Stimulated activated CD8-positive, alpha-beta memory T cell treated with anti-CD3 and anti-CD28 coated beads, Interleukin-7, amount 100 ng/mL, for 48 hours (primary cell): ENCODE measurements at regions not wholly inside any gene's neighbourhood (a gene's known extent, or its start where the extent isn't known, plus 50 kb on each side); places are given as distances from the start of the nearest gene placed in this dataset.
A peak's percentile ranks its signal among the peaks of the same experiment; 100 is the strongest.

ENCODE experiments used
- DNase-seq, 2 donors: peaks; one replicate each; pipeline ENCODE4 v3.0.0-alpha.2; 2020; ENCODE audit warnings: low read depth in 1 of 2; ENCODE audit errors: extremely low read depth in 1 of 2

DNA sequence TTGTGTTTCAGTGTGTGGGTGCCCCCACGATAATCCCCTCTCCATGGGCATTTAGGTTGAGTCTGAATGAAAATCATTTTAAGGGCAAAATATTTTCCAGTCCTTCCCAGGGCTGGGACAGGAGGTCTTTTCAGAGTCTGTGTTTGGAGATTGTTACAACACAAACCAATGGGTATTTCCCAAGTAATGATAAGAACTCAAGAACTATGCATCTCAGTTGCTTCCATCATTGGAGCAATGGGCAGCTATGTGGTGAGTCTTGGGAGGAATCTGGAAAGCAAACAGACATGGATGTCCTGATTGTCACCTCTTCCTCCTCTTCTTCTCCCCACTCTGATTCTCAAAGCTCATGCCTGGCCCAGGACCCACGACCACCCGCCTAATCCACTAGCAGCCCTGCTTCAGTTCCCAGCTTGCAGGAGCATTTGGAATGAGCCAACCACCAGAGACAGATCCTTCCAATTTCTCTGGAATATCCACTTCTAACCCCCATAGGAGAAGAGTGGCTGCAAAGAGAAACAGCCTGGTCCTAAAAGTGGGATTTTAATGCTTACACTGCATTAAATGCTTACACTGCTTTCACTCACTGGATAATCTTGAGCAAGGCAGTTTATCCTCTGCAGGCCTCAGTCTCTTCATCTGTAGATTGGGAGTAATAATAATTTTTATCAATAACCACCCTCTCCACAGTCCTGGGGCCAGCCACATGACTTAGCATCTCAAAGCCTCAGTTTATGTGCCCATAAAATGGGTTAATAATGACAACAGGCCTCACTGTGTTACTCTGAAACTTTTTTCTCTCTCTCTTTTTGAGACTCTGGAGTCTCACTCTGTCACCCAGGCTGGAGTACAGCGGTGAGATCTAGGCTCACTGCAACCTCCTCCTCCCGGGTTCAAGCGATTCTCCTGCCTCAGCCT is 404.3 kb downstream of the MN1 start:
- DNase-seq: no peak

GRCh38 chr22:27397954-27398342 is 403.6 kb downstream of the MN1 start:
- no peak for DNase-seq

GRCh38 chr22:27399161-27399560 is 402.4 kb downstream of the MN1 start:
- DNase-seq: no peak

- no peak for DNase-seq
Observed at GRCh38 chr22:27400811-27401210, 400.7 kb downstream of the MN1 start.

DNA sequence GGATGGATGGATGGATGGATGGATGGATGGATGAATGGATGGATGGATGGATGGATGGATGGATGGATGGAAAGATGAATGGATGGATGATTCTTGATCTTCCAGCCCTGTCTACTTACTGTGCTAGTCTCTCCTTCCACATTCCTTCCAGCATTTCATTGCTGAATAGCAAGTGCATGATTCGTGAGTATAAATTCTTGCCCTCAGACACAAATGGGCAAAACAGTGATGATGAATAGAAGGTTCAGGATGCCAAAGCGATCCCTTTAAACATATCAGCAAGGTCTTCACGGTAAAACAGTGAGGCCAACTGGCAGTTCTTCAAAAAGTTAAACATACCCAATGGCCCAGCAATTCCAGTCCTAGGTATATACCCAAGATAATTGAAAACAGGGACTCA is 400.2 kb downstream of the MN1 start:
- DNase-seq: no peak

DNA sequence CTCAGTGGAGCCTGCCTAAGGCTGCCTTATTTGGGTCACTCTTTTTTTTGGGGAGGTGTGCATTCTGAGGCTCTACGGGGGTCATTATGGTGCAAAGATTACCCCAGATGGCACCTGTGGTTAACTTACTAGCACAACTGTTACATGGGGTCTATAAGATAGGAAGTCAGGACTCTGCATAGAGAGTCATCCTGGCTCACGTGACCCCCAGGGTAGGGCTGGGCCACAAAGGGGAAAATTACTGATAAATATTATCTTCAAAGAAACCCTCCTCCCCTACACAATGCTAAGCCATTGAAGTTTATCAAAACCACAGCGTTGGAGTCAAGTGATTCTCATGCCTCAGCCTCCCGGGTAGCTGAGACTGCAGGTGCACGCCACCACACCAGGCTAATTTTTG is 397.1 kb downstream of the MN1 start:
- no peak for DNase-seq

DNA sequence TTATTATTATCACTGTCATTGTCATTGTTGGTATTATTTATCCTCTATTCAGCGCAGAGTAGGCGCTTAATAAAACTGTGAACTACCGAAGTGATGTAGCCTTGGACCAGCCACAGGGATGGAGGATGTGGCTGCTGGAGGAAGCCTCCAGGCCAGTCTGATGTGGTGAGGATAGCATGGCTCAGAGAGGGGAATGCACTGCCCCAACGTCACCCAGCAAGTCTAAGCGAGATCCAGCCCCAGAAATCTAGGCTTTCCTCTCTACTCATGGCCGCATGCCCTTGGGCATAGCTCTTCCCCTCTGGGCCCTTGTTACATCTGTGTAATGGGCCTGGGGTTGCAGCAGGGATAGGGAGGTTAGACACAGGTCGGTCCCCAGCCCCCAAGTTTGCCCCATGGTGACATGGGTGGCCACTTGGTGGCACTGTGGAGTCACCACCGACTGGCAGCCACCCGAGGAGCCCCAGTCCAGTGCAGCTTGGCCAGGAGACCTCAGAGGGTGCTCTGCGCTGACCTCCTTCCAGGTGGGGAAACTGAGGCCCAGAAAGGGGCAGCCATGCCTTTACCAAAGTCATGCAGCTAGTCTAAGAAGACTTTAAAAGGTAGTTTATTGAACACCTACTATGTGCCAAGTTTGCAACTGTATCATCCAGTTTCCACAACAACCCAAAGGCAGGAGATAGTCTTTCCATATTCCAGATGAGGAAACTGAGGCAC is 395.7 kb downstream of the MN1 start:
- DNase-seq: peak; percentile 1 to 8

DNA sequence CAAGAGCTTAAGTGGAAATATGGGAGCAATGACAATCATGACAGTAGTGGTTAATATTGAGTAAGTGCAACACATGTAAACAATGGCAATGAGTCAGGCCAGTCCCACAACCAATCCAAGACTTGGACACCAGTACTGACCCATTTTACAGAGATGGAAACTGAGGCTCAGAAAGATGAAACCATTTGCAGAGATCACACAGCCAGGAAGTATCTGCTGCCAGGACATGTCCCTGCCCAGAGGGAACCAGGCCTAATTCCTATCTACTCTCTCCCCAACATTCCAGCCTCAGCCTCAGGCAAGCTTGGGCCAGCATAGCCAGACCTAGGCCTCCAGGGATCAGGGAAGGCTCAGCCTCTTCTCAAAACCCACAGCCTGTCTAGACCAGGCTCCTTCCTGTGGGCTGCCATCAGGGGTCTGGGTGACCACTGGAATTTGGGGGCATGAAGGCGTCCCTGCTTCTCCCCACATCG is 395.1 kb downstream of the MN1 start:
- DNase-seq: no peak

- no peak for DNase-seq
Observed at GRCh38 chr22:27407369-27407985, 394.1 kb downstream of the MN1 start.

GRCh38 chr22:27408068-27408467 is 393.5 kb downstream of the MN1 start:
- DNase-seq: no peak

DNA sequence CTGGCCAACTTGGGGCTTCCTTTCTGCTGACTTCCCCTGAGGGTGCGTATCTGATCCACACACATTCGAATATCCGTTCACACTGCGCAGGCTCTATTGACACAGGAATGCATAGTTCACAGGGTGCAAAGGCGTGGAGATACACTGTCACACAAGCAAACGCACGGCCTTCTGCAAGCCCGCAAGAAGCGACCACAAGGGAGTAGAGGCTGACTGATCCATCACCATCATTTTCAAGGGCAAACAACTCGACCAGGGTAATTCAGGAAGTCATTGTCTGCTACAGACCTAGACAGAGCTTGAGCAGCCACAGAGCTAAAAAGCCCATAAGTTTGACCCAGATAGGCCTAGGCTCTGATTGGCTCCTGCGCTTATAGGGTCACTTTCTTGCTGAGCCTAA is 392.3 kb downstream of the MN1 start:
- no peak for DNase-seq

DNA sequence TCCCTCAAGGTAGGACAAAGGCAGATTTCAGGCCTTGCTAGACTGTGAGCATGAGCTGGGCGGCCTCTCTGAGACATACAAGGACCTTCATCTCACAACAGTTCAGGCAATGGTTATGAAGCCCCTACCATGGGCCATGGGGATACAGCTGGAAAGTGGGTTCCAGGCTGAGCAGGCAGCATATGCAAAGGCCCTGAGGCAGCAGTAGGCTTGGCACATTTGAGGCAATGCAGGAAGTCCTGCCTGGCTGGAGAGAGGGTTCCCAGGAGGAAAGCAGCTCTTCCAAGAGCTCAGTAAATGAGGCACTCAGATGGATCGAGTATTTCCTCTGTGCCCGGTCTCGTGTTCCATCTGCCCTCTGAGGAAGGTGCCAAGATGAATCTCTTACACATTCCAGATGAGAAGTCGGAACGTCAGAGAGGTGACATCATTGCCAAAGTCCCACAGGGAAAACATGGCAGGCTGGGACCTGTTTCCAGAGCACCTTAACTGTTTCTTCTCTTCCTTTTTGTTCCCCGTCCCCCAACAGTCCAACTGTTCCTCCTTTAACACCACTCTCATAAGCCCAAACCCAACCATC is 388.6 kb downstream of the MN1 start:
- DNase-seq: no peak

DNA sequence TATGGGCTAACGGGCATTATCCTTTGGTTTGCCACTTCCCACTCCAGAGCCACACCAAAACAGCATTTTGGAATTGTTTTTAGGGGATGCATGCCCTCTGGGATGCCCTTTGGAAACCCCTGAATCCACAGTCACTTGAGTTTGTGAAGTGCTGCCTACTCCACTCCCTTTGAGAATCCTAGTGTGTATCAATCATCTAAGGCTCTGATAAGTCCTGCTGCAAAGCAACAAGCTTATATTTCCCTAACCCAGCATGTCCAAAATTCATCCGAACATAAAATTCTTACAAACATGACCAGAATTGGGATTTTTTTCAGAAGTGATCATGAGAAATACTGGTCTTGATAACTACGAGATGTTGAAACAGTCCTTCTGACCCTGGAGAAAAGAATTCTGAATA is 387.9 kb downstream of the MN1 start:
- DNase-seq: no peak

DNA sequence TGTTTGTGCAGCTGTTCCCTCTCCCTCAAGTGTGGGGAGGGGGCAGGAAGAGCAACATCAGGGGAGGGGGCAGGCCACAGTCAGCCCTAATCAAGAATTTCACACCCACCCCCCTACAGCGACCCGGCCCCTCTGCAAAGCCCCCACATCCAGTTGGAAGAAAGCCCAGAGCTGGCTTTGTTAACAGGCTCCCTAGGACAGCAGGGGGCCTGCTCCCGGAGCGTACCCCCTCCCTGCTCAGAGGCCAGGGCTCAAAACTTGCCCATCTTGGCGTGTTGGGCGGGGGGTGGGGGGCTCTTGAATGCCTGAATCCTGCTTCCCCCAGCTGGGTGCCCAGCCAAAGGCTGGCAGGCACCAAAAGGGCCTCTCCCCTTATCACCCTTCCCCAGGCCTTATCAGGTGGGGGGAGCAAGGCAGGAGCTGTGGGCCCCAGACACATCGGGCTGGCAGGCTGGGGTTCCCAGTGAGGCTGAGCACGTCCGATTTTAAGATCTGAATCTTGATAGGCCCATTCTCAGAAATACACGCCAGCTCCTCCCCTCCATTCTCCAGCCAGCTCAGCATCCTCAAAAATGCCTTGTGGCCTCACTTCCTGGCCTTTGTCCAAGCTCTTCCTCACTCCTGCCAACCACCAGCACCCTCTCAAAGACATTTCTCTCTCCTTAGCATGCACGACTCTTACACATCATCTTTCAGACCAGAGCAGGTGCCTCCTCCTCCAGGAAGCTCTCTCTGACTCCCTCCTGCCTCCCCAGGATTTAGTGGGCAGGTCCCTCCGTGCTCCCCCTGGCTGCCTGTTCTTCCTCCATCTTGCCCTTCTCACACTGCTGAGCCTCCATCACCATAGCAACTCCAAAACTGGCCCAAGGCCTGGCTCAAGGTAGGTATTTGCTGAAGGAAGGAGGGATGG is 384.8 kb downstream of the MN1 start:
- DNase-seq: no peak

- no peak for DNase-seq
Observed at GRCh38 chr22:27417421-27417814, 384.1 kb downstream of the MN1 start.

GRCh38 chr22:27418261-27418660 is 383.3 kb downstream of the MN1 start:
- DNase-seq: no peak

DNA sequence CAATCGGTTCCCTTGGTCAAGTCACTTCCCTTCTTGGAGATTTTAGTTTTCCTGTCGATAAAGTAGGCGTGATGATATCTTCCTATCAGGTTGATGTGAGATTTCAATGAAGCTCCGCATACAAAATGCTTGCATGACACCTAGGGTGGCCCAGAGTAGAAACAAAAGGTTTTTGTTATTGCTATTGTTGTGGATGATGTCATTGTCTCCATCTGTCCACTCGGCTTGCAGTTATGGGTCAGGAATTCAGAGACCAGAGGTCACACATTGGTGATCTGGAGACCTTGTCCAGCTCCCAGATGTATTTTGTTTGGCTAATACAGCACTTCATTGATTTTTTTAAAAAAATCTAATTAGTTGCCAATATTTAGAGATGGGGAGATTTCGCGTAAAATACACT is 382.1 kb downstream of the MN1 start:
- DNase-seq: no peak

- DNase-seq: no peak
Observed at GRCh38 chr22:27420195-27420816, 381.2 kb downstream of the MN1 start.

- DNase-seq: no peak
Observed at GRCh38 chr22:27420817-27421361, 380.7 kb downstream of the MN1 start.

GRCh38 chr22:27422442-27422841 is 379.1 kb downstream of the MN1 start:
- no peak for DNase-seq
